LoVo (cell line): ENCODE measurements at regions not wholly inside any gene's neighbourhood (a gene's known extent, or its start where the extent isn't known, plus 50 kb on each side); places are given as distances from the start of the nearest gene placed in this dataset.
"Not testable (repeated sequence)": the region's sequence is repeated elsewhere in the genome, so short reads cannot be mapped to it uniquely, and the experiment has no call there.

Experiments used
- DNase-seq: peaks from one replicate; pipeline ENCODE4 v3.0.0-alpha.2; 2016; ENCODE audit warnings: low spot score

- no peak for DNase-seq
These were observed 559.8 kb upstream of the TECRL start for GRCh38 chr4:64969081-64969480.

- no peak for DNase-seq
These were observed 558.0 kb upstream of the TECRL start for GRCh38 chr4:64967286-64967685.

- DNase-seq: no peak
These were observed 551.3 kb upstream of the TECRL start for GRCh38 chr4:64960516-64960915.

DNA sequence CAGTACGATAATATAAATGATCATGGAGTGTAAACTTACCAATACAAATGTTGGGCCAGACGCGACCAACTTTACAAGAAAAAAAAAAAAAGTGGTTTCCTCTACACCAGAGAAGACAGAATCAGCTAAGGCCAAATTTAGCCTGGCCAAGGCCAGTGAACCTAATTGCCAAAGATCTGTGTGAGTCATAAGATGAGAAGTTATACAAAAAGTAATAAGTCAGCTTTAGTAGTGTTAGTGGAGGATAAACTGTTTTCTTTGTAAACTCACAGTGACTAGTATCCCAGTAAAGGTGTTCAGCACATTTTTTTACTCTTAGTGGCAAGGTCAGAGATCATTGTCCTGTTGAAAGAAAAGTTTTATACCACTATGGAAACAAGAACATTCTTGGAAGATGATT lies 531.4 kb upstream of the TECRL start:
- DNase-seq: no peak

- no peak for DNase-seq
These were observed 526.3 kb upstream of the TECRL start for GRCh38 chr4:64935469-64936001.

- DNase-seq: no peak
These were observed 502.6 kb upstream of the TECRL start for GRCh38 chr4:64911846-64912245.

DNA sequence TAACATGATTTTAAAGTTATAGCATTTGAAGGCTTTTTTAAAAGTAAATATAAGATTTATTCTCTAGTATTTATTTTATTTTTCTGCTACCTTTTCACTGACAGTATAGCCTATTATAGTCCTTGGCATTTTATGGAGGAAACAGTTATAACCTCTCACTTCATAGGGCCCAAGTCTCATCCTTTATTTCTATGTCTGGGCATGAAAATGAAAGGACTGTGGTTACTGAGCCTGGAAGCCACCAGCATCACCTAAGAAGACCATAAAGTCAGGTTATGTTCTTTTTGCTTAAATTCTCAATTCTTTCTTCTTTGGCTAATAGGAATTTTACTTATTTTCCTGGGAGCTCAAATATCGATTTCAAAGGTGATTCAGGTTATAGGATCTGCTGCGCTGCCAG lies 494.7 kb upstream of the TECRL start:
- DNase-seq: no peak

- no peak for DNase-seq
These were observed 490.3 kb upstream of the TECRL start for GRCh38 chr4:64899563-64899962.

GRCh38 chr4:64899030-64899429 lies 489.8 kb upstream of the TECRL start:
- not testable (repeated sequence) for DNase-seq

DNA sequence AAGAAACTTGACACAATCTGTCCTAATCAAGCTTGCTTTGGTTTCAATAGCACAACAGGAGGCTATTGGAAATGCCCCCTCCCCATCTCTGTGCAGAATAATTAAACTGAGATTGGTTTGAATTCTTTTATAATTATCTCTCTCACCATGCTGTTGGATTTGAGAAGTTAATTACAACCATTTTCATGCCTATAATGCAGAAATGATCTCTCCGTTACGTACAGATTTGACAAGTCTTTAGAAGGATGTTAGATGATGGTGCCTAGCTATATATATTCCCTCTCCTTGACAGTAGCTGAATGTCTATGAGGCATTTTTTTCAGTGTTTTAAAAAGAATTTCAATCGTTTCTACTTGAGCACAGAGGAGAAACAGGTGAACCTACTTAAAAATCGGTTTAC lies 488.4 kb upstream of the TECRL start:
- no peak for DNase-seq

DNA sequence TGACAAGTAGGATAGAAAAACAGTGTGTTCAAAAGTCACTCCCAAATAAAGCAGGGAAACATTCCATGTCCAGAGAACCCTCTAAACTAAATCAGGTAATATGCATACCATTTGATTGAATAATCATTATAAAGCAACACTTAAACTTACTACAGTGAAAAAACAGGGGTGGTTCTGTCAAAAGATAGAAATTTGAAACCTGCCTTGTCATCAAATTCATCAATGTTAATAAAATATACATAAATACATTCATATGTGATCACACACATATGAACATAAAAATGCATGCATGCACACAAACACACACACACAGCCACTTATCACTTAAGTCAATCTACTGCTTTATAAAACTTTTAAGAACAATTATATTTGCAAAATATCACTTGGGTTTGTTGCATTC lies 485.8 kb upstream of the TECRL start:
- DNase-seq: no peak

DNA sequence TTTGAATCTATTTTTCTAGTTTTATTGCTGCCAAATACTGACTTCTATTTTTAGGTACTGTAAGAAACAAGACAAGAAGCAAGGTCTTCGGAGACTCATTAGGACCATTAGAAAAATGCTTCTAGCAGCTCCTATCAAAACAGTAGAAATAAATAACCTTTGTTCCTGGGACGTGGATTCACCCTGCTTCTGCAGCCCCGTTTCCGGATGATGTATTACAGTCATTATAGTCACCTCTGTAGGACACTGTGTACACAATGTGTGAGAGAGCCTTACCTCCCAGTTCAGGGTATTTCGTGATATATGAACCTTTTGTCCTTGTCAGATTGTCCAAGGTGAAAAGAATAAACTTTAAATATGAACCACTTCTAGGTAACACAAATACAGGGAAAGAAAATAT lies 484.0 kb upstream of the TECRL start:
- DNase-seq: no peak

- no peak for DNase-seq
These were observed 480.8 kb upstream of the TECRL start for GRCh38 chr4:64889906-64890610.

DNA sequence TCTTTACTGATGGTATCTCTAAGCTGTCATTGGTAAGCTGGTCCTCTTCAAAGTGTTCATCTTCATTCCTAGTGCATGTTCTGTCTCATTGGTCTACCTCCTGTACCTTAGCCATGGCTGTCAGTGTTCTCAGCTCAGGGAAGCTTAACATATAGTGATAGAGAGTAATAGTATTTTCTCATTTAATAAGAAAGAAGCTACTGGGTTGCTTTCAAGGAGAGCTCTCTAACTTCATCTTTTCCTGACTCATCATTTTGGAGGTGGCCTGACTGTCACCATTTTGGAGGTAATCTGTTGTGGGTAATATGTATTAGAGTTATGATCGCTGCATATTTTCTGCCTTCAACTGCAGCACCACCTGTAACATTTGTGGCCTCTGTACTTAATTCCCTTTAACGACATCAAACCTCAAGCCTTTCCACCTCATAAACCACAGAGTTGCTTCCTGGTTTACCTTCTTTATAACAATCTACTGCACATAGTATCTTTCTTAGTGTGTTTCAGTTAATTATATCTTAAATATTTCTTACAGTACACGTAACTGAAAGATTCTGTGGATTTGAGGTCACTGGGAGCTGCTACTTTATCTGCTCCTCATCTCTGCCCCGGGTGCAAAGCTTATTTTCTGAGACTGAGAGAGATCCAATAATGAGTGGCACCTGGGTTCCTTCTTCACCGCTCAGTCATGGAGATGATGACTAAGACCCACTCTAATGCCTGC lies 474.0 kb upstream of the TECRL start:
- DNase-seq: peak; percentile 6

DNA sequence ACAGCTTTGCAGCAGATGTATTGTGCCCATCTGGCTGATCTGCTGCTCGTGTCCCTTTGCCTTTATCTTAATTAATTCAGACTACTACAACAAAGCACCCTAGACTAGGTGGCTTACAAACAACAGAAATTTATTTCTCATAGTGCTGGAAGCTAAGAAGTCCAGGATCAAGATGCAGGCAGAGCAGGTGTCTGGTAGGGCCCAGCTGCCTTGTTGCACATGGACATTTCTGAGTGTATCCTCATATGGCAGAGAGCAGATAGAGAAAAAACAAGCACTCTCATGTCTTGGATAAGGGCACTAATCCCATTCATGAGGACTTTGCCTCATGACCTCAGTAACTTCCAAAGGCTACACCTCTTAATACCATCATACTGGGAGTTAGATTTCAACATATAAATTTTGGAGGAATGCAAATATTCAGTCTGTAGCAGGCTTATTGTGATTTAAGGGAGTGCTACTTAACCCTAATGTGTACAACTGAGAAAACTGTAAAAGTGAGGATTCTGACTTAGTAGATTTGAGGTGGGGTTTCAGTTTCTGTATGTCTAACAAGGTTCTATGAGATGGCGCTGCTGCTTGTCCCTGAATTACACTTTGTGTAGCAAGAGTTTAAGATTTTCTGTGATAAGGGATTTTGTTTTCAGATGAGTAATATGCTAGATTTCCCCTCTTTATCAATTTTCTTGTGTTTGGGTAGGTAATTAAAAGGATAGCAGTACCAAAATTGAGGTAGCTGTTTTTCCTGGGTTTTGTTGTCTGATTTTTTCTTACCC lies 473.2 kb upstream of the TECRL start:
- DNase-seq: no peak

DNA sequence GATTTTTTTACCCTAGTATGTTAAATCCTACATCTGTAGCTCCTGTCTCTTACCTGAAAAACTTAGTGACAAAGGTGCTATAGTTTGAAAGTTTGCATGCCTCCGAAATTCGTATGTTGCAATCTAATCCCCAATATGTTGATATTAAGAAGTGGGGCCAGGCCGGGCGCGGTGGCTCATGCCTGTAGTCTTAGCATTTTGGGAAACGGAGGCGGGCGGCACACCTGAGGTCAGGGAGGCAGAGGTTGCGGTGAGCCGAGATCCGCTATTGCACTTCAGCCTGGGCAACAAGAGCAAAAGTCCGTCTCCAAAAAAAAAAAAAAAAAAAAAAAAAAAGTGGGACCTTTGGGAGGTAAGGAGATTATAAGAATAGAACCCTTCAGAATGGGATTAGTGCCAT lies 471.3 kb upstream of the TECRL start:
- no peak for DNase-seq

DNA sequence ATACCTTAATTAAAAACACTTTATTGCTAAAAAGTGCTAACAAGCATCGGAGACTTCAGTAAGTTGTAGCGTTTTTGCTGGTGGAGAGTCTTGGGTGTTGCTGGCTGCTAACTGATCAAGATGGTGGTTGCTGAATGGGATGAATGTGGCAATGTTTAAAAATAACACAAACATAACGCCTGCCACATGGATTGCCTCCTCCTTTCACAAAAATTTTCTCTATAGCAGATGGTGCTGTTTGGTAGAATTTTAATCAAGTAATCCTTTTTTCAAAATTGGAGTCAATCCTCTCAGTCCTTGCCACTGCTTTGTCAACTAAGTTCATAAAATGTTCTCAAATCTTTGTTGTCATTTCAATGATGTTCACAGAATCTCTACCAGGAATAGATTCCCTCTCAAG lies 466.8 kb upstream of the TECRL start:
- no peak for DNase-seq

- DNase-seq: no peak
These were observed 461.3 kb upstream of the TECRL start for GRCh38 chr4:64870558-64870957.

- DNase-seq: no peak
These were observed 448.6 kb upstream of the TECRL start for GRCh38 chr4:64857815-64858214.

DNA sequence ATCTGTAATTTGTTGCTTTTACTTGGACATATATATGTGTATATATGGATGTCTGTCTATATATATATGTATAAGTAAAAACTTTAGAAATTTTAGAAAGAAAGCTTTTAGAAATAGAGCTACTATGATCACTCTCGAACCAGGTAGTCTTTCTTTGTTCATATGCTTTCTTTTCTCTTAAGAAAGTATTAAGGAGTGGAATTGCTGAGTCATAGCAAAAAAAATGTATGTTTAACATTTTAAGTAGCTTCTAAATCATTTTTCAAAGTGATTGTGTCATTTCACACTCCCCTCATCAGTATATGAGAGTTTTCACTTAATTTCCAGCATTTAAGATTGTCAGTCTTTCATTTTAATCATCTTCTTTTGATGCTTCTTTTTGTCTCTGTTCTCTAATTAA lies 447.9 kb upstream of the TECRL start:
- DNase-seq: no peak

DNA sequence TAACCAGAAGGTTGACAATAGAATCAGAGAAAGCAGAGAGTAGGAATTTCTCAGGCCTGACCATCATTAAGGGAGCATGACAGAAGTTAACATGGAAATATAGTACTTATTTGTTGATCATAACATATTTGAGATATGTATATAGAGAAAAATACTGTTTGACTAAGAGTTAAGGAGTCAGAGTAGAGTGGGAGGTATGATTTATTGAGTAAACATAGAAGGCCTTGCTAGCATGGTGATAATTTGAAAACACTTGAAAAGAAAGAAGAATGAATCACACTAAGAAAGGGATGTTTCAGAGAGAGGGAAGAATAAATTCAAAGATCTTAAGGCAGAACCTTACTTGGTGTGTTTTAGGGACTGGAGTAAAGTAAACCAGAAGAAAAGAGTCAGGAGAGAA lies 437.2 kb upstream of the TECRL start:
- DNase-seq: no peak

- no peak for DNase-seq
These were observed 420.5 kb upstream of the TECRL start for GRCh38 chr4:64829749-64830148.

DNA sequence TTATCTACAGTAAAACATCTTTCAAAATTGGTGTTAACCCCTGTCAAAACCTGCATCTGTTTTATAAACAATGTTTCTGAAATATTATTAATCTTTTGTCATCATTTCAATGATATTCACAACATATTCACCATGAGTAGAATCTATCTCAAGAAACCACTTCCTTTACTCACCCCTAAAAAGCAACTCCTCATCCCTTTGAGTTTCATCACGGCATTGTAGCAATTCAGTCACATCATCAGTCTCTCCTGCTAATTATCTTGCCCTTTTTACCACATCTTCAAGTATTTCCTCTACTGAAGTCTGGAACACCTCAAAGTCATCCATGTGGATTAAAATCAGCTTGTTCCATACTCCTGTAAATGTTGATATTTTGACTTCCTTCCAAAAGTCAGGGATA lies 415.3 kb upstream of the TECRL start:
- DNase-seq: no peak
